Urinary bladder (tissue), 3 donors: ENCODE measurements at regions not wholly inside any gene's neighbourhood (a gene's known extent, or its start where the extent isn't known, plus 50 kb on each side); places are given as distances from the start of the nearest gene placed in this dataset.

ENCODE experiments used
- DNase-seq: peaks from one replicate; pipeline ENCODE4 v3.0.0-alpha.2; 2015; ENCODE audit errors: extremely low spot score
- H3K27ac ChIP-seq: one replicate; pipeline ENCODE4 v1.5.1; 2013; ENCODE audit warnings: low read depth, mild to moderate bottlenecking, moderate library complexity
- H3K36me3 ChIP-seq: one replicate; pipeline ENCODE4 v1.6.1; 2013; ENCODE audit warnings: mild to moderate bottlenecking, moderate library complexity; ENCODE audit not compliant: insufficient read depth
- H3K4me1 ChIP-seq: one replicate; pipeline ENCODE4 v1.6.1; 2013; ENCODE audit warnings: mild to moderate bottlenecking, moderate library complexity; ENCODE audit not compliant: insufficient read depth
- H3K4me3 ChIP-seq: one replicate; pipeline ENCODE4 v1.5.1; 2013; ENCODE audit warnings: low read depth, low read length
- WGBS: extraction: QIAGEN DNeasy Blood & Tissue Kit; methylation state at CpG from one replicate; pipeline ENCODE4 v1.1.7; 2013; 5-methylcytosine and 5-hydroxymethylcytosine counted together
- donor health status: healthy with polysubstance abuse.
- donor health status: healthy.

DNA sequence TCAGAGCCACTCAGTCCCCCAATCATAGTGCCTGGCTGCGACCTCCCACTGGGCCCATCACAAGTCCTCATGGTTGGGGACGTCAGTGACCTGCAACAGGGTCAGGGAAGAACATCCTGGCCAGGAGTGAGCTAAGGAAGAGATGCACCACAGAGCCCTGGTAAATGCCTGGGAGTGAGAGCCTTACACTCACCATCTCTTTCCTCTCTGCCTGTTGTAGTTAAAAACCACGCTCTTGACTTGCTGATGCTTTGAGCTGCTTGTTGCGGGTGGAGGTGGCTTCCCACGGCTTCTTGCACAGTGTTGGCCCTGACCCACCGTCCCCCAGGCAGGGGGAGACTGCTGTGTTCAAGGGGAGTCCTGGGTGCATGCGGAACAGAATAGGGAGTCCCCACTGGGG lies 91.1 kb upstream of the RGMA start:
- 78% methylated on average over 7 of the region's 7 CpGs for WGBS
- Histone ChIP-seq H3K4me3 (no peak overlapping the region), H3K36me3 (no peaks in the 10 kb centered on the region), H3K27ac (no peak overlapping the region), H3K4me1 (no peaks in the 10 kb centered on the region)
- DNase-seq: no peak

DNA sequence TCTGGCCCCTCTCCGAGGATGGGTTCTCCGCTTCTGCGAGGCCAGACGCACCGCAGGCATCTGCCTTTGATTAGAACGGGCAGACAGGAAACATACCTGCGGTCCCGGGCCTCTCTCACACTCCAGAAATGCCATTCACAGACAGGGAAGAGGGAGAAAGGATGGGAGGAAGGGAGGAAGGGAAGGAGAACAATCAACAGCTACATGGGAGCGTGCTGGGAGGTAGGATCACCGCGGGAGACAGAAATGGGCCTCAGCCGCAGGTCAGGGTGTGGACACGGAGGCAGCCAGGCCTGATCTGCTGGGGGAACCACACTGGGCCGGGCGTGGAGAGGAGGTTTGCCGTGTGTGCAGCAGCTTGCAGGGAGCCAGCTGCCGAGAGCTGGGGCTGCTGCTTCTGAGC lies 90.7 kb upstream of the RGMA start:
- 56% methylated on average over 17 of the region's 17 CpGs for WGBS
- H3K4me1 ChIP-seq: no peaks in the 10 kb centered on the region

DNA sequence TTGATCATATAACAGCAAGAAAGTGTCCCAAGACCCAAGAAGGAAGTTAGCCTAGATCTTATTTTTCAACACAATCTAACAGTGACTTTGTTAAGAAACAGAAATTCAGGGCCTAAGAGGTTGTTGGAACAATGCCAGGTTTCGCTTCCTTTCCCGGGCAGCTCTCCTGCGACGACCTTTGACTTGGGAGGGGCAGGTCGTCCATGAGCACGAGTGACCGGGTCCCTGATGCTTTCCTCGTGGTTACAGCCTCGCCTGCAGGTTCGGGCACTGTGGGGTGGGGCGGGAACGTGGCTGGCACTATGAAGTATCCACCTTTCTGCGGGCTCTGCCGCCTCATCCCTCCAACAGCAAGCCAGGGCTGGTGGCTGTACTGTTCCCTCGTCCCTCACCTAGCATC lies 90.1 kb upstream of the RGMA start:
- WGBS: 46% methylated on average over 15 of the region's 15 CpGs
- Histone ChIP-seq H3K27ac (no peak overlapping the region), H3K36me3 (no peaks in the 10 kb centered on the region), H3K4me3 (no peak overlapping the region), H3K4me1 (no peaks in the 10 kb centered on the region)
- DNase-seq: no peak

More for the DNA sequence above, 90.7 kb upstream of the RGMA start:
- no peaks in the 10 kb centered on the region for H3K36me3 ChIP-seq
- no peak overlapping the region for H3K4me3 ChIP-seq
- no peak for DNase-seq
- H3K27ac ChIP-seq: no peak overlapping the region

DNA sequence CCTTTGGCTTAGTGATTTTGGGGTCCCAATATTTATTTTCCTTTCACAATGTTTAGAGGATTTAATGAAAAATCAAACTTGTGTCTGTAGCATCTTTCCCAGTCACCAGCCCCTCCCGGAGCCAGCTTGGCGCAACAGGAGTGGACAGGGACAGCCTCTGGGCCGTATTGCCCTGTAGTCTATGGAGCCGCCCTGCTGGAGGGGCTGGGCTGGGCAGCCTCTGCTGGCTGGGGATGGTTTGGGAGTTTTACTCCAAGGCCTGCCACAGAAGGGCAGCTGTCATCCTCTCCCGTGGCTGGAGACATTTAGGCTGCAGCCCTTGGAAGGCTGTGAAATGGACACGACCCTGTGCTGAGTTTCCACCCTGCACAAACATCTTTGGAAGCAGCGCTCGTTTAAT lies 89.4 kb upstream of the RGMA start:
- WGBS: 89% methylated on average over 8 of the region's 8 CpGs
- no peak overlapping the region for H3K27ac ChIP-seq
- no peaks in the 10 kb centered on the region for H3K36me3 ChIP-seq
- H3K4me1 ChIP-seq: no peaks in the 10 kb centered on the region
- no peak for DNase-seq
- no peak overlapping the region for H3K4me3 ChIP-seq

- no peaks in the 10 kb centered on the region for H3K36me3 ChIP-seq
- no peaks in the 10 kb centered on the region for H3K4me1 ChIP-seq
- H3K4me3 ChIP-seq: no peak overlapping the region
- no peak for DNase-seq
- whole genome bisulfite sequencing: 71% methylated on average over 4 of the region's 4 CpGs
- H3K27ac ChIP-seq: no peak overlapping the region
These were observed 87.1 kb upstream of the RGMA start for GRCh38 chr15:93176065-93176464.

GRCh38 chr15:93174836-93175235 lies 85.8 kb upstream of the RGMA start:
- 77% methylated on average over 2 of the region's 2 CpGs for WGBS
- no peak for DNase-seq
- Histone ChIP-seq H3K36me3 (no peaks in the 10 kb centered on the region), H3K4me3 (no peak overlapping the region), H3K27ac (no peak overlapping the region), H3K4me1 (no peaks in the 10 kb centered on the region)

DNA sequence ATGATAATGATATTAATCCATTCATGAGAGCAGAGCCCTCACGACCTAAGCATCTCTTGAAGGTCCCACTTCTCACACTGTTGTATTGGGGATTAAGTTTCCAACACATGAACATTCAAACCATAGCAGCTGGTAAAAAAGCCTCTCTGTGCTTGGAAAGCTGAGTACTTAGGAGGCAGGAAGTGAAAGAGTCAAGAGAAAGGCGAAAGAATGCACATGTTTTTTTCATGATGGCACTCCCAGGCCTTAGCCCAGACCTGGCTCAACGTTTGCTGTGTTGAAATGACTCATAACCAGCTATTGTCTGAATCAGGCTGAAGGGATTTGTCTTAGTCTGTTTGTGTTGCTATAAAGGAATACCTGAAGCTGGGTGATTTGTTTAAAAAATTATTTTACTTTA lies 84.4 kb upstream of the RGMA start:
- Histone ChIP-seq H3K4me3 (no peak overlapping the region), H3K27ac (no peak overlapping the region), H3K4me1 (no peaks in the 10 kb centered on the region), H3K36me3 (no peaks in the 10 kb centered on the region)
- peak; percentile 26 for DNase-seq
- 53% methylated on average over 3 of the region's 3 CpGs for WGBS

DNA sequence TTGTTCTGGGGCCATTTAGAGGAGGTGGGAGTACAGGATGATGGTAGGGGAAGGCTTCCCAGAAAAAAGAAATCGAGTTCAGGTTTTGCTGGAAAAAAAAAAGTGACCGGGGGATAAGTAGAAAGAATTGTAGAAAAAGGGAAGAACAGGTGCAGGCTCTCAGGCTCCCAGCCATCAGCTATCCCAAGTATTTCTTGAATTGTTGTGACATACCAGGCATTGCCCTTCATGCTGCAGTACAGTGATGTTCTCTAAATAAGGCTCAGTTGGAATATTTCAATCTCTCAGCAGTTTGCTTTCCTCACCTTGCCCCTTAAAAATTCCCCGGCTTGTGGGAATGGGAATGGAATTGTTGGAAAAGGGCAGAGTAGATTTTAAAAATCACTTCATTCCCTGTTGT lies 82.5 kb upstream of the RGMA start:
- WGBS: 69% methylated on average over 3 of the region's 3 CpGs
- Histone ChIP-seq H3K4me3 (no peak overlapping the region), H3K36me3 (no peaks in the 10 kb centered on the region), H3K4me1 (no peaks in the 10 kb centered on the region), H3K27ac (no peak overlapping the region)
- DNase-seq: no peak

GRCh38 chr15:93170329-93170728 lies 81.3 kb upstream of the RGMA start:
- Histone ChIP-seq H3K4me1 (no peaks in the 10 kb centered on the region), H3K4me3 (no peak overlapping the region), H3K36me3 (no peaks in the 10 kb centered on the region), H3K27ac (no peak overlapping the region)
- WGBS: 60% methylated on average over 6 of the region's 6 CpGs
- no peak for DNase-seq

- no peaks in the 10 kb centered on the region for H3K36me3 ChIP-seq
- DNase-seq: no peak
- WGBS: 65% methylated on average over 2 of the region's 2 CpGs
- no peak overlapping the region for H3K27ac ChIP-seq
- no peaks in the 10 kb centered on the region for H3K4me1 ChIP-seq
- no peak overlapping the region for H3K4me3 ChIP-seq
These were observed 79.9 kb upstream of the RGMA start for GRCh38 chr15:93168910-93169309.

GRCh38 chr15:93167291-93167690 lies 78.3 kb upstream of the RGMA start:
- H3K4me1 ChIP-seq: no peaks in the 10 kb centered on the region
- WGBS: 72% methylated on average over 4 of the region's 4 CpGs
- no peak for DNase-seq
- H3K36me3 ChIP-seq: no peaks in the 10 kb centered on the region
- no peak overlapping the region for H3K4me3 ChIP-seq
- no peak overlapping the region for H3K27ac ChIP-seq

GRCh38 chr15:93166675-93167074 lies 77.7 kb upstream of the RGMA start:
- WGBS: 58% methylated on average over 8 of the region's 8 CpGs

DNA sequence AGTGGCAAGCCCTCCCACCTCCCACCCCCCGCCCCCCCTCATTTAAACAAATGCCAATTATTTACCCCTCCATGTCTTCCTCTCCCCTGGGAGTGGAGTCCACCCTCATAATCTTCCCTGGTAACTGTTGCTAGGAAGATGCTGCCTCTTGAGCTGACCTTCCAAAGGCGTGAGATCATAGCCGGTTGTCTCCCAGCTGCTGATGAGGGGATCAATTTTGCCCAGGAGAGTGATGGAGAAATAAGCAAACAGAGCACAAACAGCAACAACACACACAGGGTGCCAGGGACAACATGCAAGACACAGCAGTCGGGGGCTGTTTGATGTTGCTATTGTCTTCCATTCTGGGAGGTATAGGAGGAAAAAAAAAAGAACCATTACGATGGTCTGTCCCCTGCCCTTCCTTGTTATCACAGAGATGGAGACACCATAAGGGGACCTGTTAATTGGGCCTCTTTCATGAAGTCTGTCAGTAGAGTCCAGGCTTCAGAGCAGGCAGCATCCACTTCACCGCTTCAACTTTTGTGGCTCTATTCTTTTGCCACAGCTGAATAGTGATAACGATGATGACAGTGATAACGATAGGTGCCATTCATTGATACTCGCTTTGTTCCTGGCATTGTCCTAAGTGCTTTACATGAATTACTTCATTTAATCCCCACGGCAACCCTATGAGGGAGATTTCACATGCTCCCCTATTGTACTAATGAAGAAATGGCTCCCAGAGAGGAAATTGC lies 76.9 kb upstream of the RGMA start:
- 67% methylated on average over 10 of the region's 10 CpGs for WGBS
- Histone ChIP-seq H3K36me3 (no peaks in the 10 kb centered on the region), H3K4me3 (no peak overlapping the region), H3K4me1 (no peaks in the 10 kb centered on the region), H3K27ac (no peak overlapping the region)
- no peak for DNase-seq

More at GRCh38 chr15:93166675-93167074, 77.7 kb upstream of the RGMA start:
- no peaks in the 10 kb centered on the region for H3K4me1 ChIP-seq
- no peak overlapping the region for H3K4me3 ChIP-seq
- H3K27ac ChIP-seq: no peak overlapping the region
- DNase-seq: no peak
- no peaks in the 10 kb centered on the region for H3K36me3 ChIP-seq

DNA sequence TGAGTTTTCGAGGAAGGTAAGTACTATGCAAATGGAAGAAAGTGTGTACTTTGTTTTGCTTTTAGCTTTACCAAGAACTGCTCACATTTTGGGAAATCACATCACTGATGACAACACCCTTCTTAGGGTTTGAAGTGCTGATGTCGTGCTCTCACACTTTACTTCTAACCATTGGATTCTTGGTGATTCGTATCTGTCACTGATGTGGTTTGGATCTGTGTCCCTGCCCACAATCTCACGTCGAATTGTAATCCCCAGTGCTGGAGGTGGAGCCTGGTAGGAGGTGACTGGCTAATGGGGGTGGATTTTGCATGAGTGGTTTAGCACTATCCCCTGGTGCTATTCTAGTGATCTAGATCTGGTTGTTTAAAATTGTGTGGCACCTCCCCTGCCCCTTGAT lies 75.4 kb upstream of the RGMA start:
- H3K36me3 ChIP-seq: no peaks in the 10 kb centered on the region
- no peaks in the 10 kb centered on the region for H3K4me1 ChIP-seq
- WGBS: 68% methylated on average over 5 of the region's 5 CpGs
- H3K4me3 ChIP-seq: no peak overlapping the region
- no peak for DNase-seq
- H3K27ac ChIP-seq: no peak overlapping the region

- Histone ChIP-seq H3K4me3 (no peak overlapping the region), H3K36me3 (no peaks in the 10 kb centered on the region), H3K4me1 (no peaks in the 10 kb centered on the region), H3K27ac (no peak overlapping the region)
- no peak for DNase-seq
- 92% methylated on average over 5 of the region's 5 CpGs for WGBS
These were observed 73.5 kb upstream of the RGMA start for GRCh38 chr15:93162560-93162959.
